Left lung (tissue), 4 donors: ENCODE measurements at regions not wholly inside any gene's neighbourhood (a gene's known extent, or its start where the extent isn't known, plus 50 kb on each side); places are given as distances from the start of the nearest gene placed in this dataset.

Experiments
- ATAC-seq: fragments of 200-7000 bp; cut with Tn5 transposase; one replicate; pipeline ENCODE4 v1.9.1; 2020; ENCODE audit warnings: moderate library complexity
- DNase-seq, 4 donors: peaks; one replicate each; pipeline ENCODE4 v3.0.0-alpha.2; 2013 to 2020
- H3K27ac ChIP-seq, 2 donors: fragments of 200-600 bp; sonication (generic) in 1 of 2; one replicate each; pipeline versions ENCODE4 v1.5.0 to v1.8.0; 2020 to 2021
- H3K27me3 ChIP-seq, 2 donors: fragments of 200-600 bp; sonication (generic) in 1 of 2; one replicate each; pipeline versions ENCODE4 v1.5.0 to v1.8.0; 2020 to 2021
- H3K36me3 ChIP-seq, 2 donors: fragments of 200-600 bp; sonication (generic) in 1 of 2; one replicate each; pipeline versions ENCODE4 v1.5.0 to v1.8.0; 2020 to 2021
- H3K4me1 ChIP-seq, 2 donors: fragments of 200-600 bp; one replicate each; pipeline ENCODE4 v1.8.0; 2021
- H3K4me3 ChIP-seq, 2 donors: fragments of 200-600 bp; sonication (generic) in 1 of 2; one replicate each; pipeline versions ENCODE4 v1.5.0 to v1.8.0; 2020 to 2021; ENCODE audit warnings: mild to moderate bottlenecking in 1 of 2
- H3K9me3 ChIP-seq, 2 donors: fragments of 200-600 bp; sonication (generic) in 1 of 2; one replicate each; pipeline versions ENCODE4 v1.5.0 to v1.8.0; 2020 to 2021
- intact Hi-C, 2 donors: fragments of 100-400 bp; cut with DNase I; formaldehyde crosslinking; loops; one replicate each; pipeline versions ENCODE4 v1.11.2 to v1.14.2; 2022
- TF ChIP-seq, protein P1 (sequence below), 2 donors: fragments of 200-600 bp; sonication (generic) in 1 of 2; IDR thresholded peaks; one replicate each; pipeline versions ENCODE4 v1.5.0 to v1.8.0; 2021; ENCODE audit warnings: antibody characterized with exemption in 2 of 2
- donor health status: DM: no; HTN: yes; CAD: no.
- donor health status: DM: no; HTN: no; CAD: no.

DNA sequence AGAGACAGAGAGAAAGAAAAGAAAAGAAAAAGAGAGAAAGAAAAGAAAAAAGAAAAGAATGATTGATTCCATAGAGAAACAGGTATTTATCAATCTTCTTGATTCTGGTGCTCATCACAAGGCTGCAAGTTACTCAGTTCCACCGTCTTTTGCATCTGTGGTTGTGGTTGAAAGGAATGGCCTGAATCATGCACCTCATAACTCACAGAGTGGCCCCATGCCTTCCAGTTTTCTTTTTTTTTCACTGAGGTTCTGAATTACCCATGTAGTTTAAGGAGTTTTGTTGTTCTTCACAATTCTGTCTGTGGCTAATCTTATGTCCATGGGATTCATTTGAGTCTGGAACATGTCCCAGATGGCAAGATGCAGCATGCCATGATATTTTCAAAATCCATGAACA lies 156.0 kb downstream of the ZNF33B start:
- H3K4me3 ChIP-seq: no peak overlapping the region
- ATAC-seq: no peak
- intact Hi-C loops: no loop called here
- peaks cover 0 to 9% of the 10 kb centered on the region in 2 donors for H3K9me3 ChIP-seq
- no peaks in the 10 kb centered on the region for H3K4me1 ChIP-seq
- no peak overlapping the region for H3K27ac ChIP-seq
- no peak for DNase-seq
- TF ChIP-seq, protein P1, sequence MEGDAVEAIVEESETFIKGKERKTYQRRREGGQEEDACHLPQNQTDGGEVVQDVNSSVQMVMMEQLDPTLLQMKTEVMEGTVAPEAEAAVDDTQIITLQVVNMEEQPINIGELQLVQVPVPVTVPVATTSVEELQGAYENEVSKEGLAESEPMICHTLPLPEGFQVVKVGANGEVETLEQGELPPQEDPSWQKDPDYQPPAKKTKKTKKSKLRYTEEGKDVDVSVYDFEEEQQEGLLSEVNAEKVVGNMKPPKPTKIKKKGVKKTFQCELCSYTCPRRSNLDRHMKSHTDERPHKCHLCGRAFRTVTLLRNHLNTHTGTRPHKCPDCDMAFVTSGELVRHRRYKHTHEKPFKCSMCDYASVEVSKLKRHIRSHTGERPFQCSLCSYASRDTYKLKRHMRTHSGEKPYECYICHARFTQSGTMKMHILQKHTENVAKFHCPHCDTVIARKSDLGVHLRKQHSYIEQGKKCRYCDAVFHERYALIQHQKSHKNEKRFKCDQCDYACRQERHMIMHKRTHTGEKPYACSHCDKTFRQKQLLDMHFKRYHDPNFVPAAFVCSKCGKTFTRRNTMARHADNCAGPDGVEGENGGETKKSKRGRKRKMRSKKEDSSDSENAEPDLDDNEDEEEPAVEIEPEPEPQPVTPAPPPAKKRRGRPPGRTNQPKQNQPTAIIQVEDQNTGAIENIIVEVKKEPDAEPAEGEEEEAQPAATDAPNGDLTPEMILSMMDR (IDR thresholded peaks at IDR 0.05): no peak
- no peaks in the 10 kb centered on the region for H3K27me3 ChIP-seq
- no peaks in the 10 kb centered on the region for H3K36me3 ChIP-seq

DNA sequence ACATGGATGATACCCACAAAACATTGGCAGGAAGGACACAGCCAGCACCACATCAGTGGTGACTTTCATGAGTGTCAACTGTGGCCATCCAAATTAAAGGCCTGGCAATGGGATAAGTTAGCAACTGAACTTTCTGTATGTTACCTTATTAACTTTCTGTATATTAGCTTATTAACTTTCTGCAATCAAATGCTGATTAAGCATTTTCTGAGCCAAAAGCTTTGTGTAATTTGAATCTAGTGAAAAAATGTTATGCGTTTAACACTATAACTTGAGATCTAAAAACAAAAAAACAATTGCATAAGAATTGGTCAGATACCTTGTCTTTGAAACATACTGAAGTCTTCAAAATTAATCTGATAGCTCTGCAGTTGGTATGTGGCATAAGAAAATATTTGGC lies 159.3 kb downstream of the ZNF33B start:
- no peak overlapping the region for H3K27ac ChIP-seq
- TF ChIP-seq, protein P1 (IDR thresholded peaks at IDR 0.05): no peak
- intact Hi-C loops: no loop called here
- H3K4me3 ChIP-seq: no peak overlapping the region
- no peaks in the 10 kb centered on the region for H3K4me1 ChIP-seq
- peaks cover 0 to 30% of the 10 kb centered on the region in 2 donors for H3K27me3 ChIP-seq
- no peaks in the 10 kb centered on the region for H3K36me3 ChIP-seq
- DNase-seq (no peak), ATAC-seq (no peak)
- no peaks in the 10 kb centered on the region for H3K9me3 ChIP-seq

DNA sequence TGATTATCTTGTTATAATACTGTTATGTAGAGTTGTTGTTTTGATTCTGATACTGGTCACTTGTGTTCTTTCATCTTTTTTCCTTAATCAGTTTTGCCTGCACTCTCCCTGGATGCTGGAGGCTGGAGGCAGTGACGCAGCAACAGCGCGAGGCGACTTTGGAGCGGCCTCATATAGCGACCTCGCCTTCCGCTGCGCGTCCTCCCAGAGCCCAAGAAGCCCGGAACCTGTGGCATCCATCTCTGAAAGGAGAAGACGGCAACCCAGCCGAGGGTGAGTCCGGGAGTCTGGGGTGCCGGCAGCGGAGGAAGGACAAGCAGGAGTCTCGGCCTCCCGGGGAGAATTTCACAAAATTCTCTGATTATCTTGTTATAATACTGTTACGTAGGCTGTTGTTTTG lies 161.2 kb downstream of the ZNF33B start:
- ATAC-seq: no peak

DNA sequence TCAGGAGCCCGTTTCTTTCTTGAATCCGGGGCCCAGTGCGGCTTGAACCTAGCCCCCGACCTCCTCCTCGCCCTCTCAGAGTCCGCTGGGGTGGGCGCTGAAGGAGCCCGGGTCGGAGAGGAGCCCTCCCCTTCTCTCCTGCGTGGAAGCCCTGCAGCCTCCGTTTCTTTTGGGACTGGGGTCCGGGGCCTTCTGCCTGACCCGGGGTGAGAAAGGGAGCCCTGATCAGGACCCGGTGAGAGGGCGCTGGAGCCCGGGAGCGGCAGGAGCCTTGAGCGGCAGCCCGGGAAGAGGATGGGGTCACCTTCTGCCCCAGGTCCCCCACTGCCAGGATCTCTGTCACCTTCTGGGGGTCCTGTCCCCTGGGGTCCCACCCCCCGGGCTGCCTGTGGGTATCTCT lies 162.3 kb downstream of the ZNF33B start:
- Histone ChIP-seq H3K36me3 (no peaks in the 10 kb centered on the region), H3K27me3 (peaks cover 0 to 30% of the 10 kb centered on the region in 2 donors), H3K27ac (peak overlapping the region; percentile 1 to 37), H3K4me1 (no peaks in the 10 kb centered on the region), H3K4me3 (peak overlapping the region; percentile 25 to 36), H3K9me3 (no peaks in the 10 kb centered on the region)
- TF ChIP-seq, protein P1 (IDR thresholded peaks at IDR 0.05): no peak
- peak in 1 of 4 donors; percentile 68 for DNase-seq
- intact Hi-C loops: no loop called here
- ATAC-seq: peak; percentile 22

More for the DNA sequence above, 161.2 kb downstream of the ZNF33B start:
- no peaks in the 10 kb centered on the region for H3K36me3 ChIP-seq
- DNase-seq: peak in 1 of 4 donors; percentile 58
- no peak overlapping the region for H3K4me3 ChIP-seq
- no peaks in the 10 kb centered on the region for H3K4me1 ChIP-seq
- TF ChIP-seq, protein P1 (IDR thresholded peaks at IDR 0.05): no peak
- intact Hi-C loops: no loop called here
- no peak overlapping the region for H3K27ac ChIP-seq
- peaks cover 0 to 30% of the 10 kb centered on the region in 2 donors for H3K27me3 ChIP-seq
- no peaks in the 10 kb centered on the region for H3K9me3 ChIP-seq

DNA sequence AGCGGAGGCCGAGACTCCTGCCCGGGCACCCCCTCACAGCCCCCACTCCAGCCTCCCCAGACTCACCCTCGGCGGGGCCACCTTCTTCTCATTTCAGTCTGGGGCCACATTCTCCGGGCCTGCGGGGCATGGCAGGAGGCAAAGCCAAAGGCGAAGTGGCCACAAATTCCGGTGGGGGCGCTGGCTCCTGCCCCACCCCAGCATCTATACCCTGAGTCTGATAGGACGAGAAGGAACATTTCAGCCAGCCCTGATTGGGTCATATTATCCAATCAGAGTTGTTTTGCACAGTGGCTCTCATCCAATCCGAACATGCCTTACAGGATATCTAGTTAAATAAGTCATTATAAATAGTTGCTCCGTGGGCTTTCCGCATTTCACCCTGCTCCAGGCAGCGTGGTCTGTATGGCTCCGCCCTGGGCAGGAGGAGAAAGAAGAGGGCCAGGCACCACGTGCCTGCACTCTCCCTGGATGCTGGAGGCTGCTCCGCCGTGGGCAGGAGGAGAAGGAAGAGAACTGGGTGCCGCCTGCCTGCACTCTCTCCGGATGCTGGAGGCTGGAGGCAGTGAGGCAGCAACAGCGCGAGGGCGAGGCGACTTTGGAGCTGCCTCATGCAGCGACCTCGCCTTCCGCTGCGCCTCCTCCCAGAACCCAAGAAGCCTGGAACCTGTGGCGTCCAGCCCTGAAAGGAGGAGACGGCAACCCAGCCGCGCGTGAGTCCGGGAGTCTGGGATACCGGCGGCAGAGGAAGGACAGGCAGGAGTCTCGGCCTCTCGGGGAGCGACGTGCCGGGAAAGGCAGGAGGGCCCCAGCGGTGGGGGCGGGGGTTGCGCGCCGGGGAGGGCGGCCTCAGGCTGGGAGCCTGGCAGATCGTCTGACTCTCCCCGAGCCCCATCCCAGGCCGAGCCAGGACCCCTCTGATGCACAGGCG lies 162.9 kb downstream of the ZNF33B start:
- intact Hi-C loops: no loop called here

More for the DNA sequence above, 162.9 kb downstream of the ZNF33B start:
- Histone ChIP-seq H3K4me1 (no peaks in the 10 kb centered on the region), H3K36me3 (no peaks in the 10 kb centered on the region), H3K9me3 (no peaks in the 10 kb centered on the region), H3K27me3 (peaks cover 0 to 30% of the 10 kb centered on the region in 2 donors), H3K4me3 (peak overlapping the region; percentile 25 to 36), H3K27ac (peak overlapping the region; percentile 1 to 37)
- ATAC-seq (peak; percentile 74), DNase-seq (peak in 1 of 4 donors; percentile 80)
- TF ChIP-seq, protein P1 (IDR thresholded peaks at IDR 0.05): no peak
